IPS DF 6.9 (cell line): ENCODE measurements at regions not wholly inside any gene's neighbourhood (a gene's known extent, or its start where the extent isn't known, plus 50 kb on each side); places are given as distances from the start of the nearest gene placed in this dataset.
A peak's percentile ranks its signal among the peaks of the same experiment; 100 is the strongest.

Experiments used
- DNase-seq: peaks from one replicate; pipeline ENCODE4 v3.0.0-alpha.2; 2013; ENCODE audit warnings: low read depth, low spot score
- H3K27ac ChIP-seq: one replicate; pipeline ENCODE4 v1.5.1; 2013; ENCODE audit warnings: low read length, control low read depth
- H3K27me3 ChIP-seq: 2 replicates; pipeline ENCODE4 v1.6.1; 2013; ENCODE audit warnings: mild to moderate bottlenecking, low read length; ENCODE audit not compliant: control insufficient read depth, insufficient read depth
- H3K36me3 ChIP-seq: 2 replicates; pipeline ENCODE4 v1.6.1; 2013; ENCODE audit warnings: low read length; ENCODE audit not compliant: control insufficient read depth, insufficient read depth
- H3K4me1 ChIP-seq: 2 replicates; pipeline ENCODE4 v1.6.1; 2013; ENCODE audit warnings: low read length; ENCODE audit not compliant: control insufficient read depth, insufficient read depth
- H3K4me3 ChIP-seq: 2 replicates; pipeline ENCODE4 v1.5.1; 2013; ENCODE audit warnings: mild to moderate bottlenecking, low read length
- H3K9me3 ChIP-seq: 2 replicates; pipeline ENCODE4 v1.6.1; 2013; ENCODE audit warnings: low read length, inconsistent platforms; ENCODE audit not compliant: control insufficient read depth, insufficient read depth
- WGBS: extraction: QIAGEN DNeasy Blood & Tissue Kit; methylation state at CpG from one replicate; pipeline ENCODE4 v1.1.7; 2013; ENCODE audit warnings: mixed read lengths, missing lambda C conversion rate; ENCODE audit not compliant: insufficient read length, insufficient coverage; 5-methylcytosine and 5-hydroxymethylcytosine counted together

GRCh38 chr20:6882561-6883291 lies 115.2 kb downstream of the BMP2 start:
- no peak overlapping the region for H3K4me3 ChIP-seq

GRCh38 chr20:6884114-6884513 lies 116.6 kb downstream of the BMP2 start:
- no peak overlapping the region for H3K4me3 ChIP-seq
- H3K27me3 ChIP-seq, result no peaks in the 10 kb centered on the region
- DNase-seq, result no peak
- no peak overlapping the region for H3K27ac ChIP-seq
- H3K36me3 ChIP-seq, result no peaks in the 10 kb centered on the region
- no peaks in the 10 kb centered on the region for H3K9me3 ChIP-seq
- WGBS, result no CpG with 5 or more reads among the region's 1 CpG
- no peaks in the 10 kb centered on the region for H3K4me1 ChIP-seq

More at GRCh38 chr20:6882561-6883291, 115.2 kb downstream of the BMP2 start:
- H3K9me3 ChIP-seq, result no peaks in the 10 kb centered on the region
- no peaks in the 10 kb centered on the region for H3K27me3 ChIP-seq
- no peaks in the 10 kb centered on the region for H3K4me1 ChIP-seq
- no CpG with 5 or more reads among the region's 4 CpGs for WGBS
- H3K27ac ChIP-seq, result no peak overlapping the region
- no peak for DNase-seq
- no peaks in the 10 kb centered on the region for H3K36me3 ChIP-seq

GRCh38 chr20:6886065-6886729 lies 118.7 kb downstream of the BMP2 start:
- Histone ChIP-seq H3K27me3 (no peaks in the 10 kb centered on the region), H3K4me1 (no peaks in the 10 kb centered on the region), H3K36me3 (no peaks in the 10 kb centered on the region), H3K27ac (no peak overlapping the region), H3K4me3 (no peak overlapping the region), H3K9me3 (no peaks in the 10 kb centered on the region)
- DNase-seq, result no peak
- no CpG with 5 or more reads among the region's 8 CpGs for WGBS

- no peak overlapping the region for H3K4me3 ChIP-seq
- no peaks in the 10 kb centered on the region for H3K36me3 ChIP-seq
- no CpG with 5 or more reads among the region's 4 CpGs for WGBS
- H3K27ac ChIP-seq, result no peak overlapping the region
- no peaks in the 10 kb centered on the region for H3K4me1 ChIP-seq
- no peaks in the 10 kb centered on the region for H3K27me3 ChIP-seq
- H3K9me3 ChIP-seq, result no peaks in the 10 kb centered on the region
- no peak for DNase-seq
These were observed 120.5 kb downstream of the BMP2 start for GRCh38 chr20:6887966-6888365.

- H3K4me1 ChIP-seq, result no peaks in the 10 kb centered on the region
- H3K27me3 ChIP-seq, result no peaks in the 10 kb centered on the region
- WGBS, result no CpG with 5 or more reads among the region's 4 CpGs
- H3K4me3 ChIP-seq, result no peak overlapping the region
- no peak for DNase-seq
- H3K27ac ChIP-seq, result no peak overlapping the region
- H3K9me3 ChIP-seq, result no peaks in the 10 kb centered on the region
- no peaks in the 10 kb centered on the region for H3K36me3 ChIP-seq
These were observed 121.4 kb downstream of the BMP2 start for GRCh38 chr20:6888736-6889395.

- no CpG with 5 or more reads among the region's 1 CpG for WGBS
These were observed 125.2 kb downstream of the BMP2 start for GRCh38 chr20:6892724-6893123.

GRCh38 chr20:6898928-6899327 lies 131.4 kb downstream of the BMP2 start:
- no peak overlapping the region for H3K27ac ChIP-seq
- no peaks in the 10 kb centered on the region for H3K9me3 ChIP-seq
- DNase-seq, result no peak
- no CpG with 5 or more reads among the region's 3 CpGs for WGBS
- no peaks in the 10 kb centered on the region for H3K36me3 ChIP-seq
- no peaks in the 10 kb centered on the region for H3K27me3 ChIP-seq
- H3K4me1 ChIP-seq, result no peaks in the 10 kb centered on the region
- H3K4me3 ChIP-seq, result no peak overlapping the region

More at GRCh38 chr20:6892724-6893123, 125.2 kb downstream of the BMP2 start:
- Histone ChIP-seq H3K36me3 (no peaks in the 10 kb centered on the region), H3K27me3 (no peaks in the 10 kb centered on the region), H3K4me3 (no peak overlapping the region), H3K9me3 (no peaks in the 10 kb centered on the region), H3K27ac (no peak overlapping the region), H3K4me1 (no peaks in the 10 kb centered on the region)
- no peak for DNase-seq

GRCh38 chr20:6906871-6907270 lies 139.4 kb downstream of the BMP2 start:
- Histone ChIP-seq H3K4me1 (no peaks in the 10 kb centered on the region), H3K4me3 (no peak overlapping the region), H3K27me3 (no peaks in the 10 kb centered on the region), H3K36me3 (no peaks in the 10 kb centered on the region), H3K9me3 (no peaks in the 10 kb centered on the region), H3K27ac (no peak overlapping the region)
- no CpG with 5 or more reads among the region's 2 CpGs for WGBS
- DNase-seq, result no peak

GRCh38 chr20:6908673-6909072 lies 141.2 kb downstream of the BMP2 start:
- Histone ChIP-seq H3K9me3 (no peaks in the 10 kb centered on the region), H3K27ac (no peak overlapping the region), H3K4me3 (no peak overlapping the region), H3K36me3 (no peaks in the 10 kb centered on the region), H3K4me1 (no peaks in the 10 kb centered on the region), H3K27me3 (no peaks in the 10 kb centered on the region)
- DNase-seq, result peak; percentile 57
- no CpG with 5 or more reads among the region's 2 CpGs for WGBS

GRCh38 chr20:6909608-6910007 lies 142.1 kb downstream of the BMP2 start:
- no CpG with 5 or more reads among the region's 3 CpGs for WGBS
- no peaks in the 10 kb centered on the region for H3K27me3 ChIP-seq
- H3K27ac ChIP-seq, result no peak overlapping the region
- H3K9me3 ChIP-seq, result no peaks in the 10 kb centered on the region
- H3K4me3 ChIP-seq, result no peak overlapping the region
- no peak for DNase-seq
- 0 out of 2 replicates have a peak, but pooled peaks cover under 1% of the 10 kb centered on the region for H3K4me1 ChIP-seq
- no peaks in the 10 kb centered on the region for H3K36me3 ChIP-seq
